ENCODE measurements at regions not wholly inside any gene's neighbourhood (a gene's known extent, or its start where the extent isn't known, plus 50 kb on each side); places are given as distances from the start of the nearest gene placed in this dataset.

DNA sequence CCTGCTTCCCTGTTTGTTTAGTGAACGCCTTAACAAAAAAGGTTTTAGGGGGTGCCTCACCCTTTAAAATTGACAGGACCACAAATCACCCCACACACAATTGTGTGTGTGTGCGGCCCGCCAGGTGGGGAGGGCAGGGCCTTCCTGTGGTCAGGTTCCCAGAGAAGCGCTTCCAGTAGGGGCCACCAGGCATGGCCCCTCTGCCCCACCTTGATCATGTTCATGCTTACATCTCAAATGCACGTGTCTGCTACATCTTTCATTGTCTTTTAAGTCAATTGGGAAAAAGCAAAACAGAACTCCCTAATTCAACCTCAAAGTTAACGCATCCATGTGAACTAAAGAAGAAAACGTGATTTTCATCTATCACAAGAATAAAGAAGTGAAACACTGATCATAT, 1335.3 kb downstream of the TBC1D22A start:
- no peak for DNase-seq (ENCODE audit: low read depth)

DNA sequence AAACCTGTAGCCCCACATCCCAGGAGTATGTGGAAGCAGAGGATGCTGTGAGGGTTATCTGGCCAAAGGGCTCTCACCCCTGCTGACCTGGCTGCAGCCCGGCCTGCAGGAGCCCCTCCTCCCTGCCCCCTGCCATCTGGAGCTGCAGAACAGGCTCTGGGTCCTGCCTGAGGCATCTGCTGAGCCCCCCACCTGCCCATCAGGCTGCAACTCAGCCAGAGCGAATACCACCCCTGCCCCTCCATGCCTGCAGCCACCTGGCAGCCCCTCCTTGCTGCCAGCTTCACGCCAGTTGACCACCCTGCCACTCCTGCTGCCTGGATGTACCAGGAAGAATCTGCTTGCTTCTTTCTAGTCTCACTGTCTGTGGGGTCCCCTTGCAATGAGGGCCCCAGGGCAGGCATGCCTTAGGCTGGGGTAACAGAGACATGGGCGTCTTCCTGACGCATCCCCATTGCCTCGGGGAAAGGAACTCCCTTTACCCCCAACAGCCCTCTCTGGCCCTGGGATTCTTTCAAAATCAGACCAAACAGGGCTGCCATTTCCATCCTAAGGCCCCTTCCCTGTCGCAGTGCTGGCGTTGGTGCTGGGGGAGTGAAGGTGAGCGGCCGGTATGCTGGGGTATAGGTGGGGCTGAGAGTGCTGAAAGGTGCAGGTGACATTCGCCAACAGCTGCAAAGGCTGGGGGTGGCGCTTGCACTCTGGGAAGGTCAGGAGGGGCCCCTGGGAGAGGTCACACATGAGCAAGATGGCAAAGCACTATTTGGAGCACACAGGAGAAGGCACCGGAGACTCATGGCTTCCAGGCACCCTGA, 1334.6 kb downstream of the TBC1D22A start:
- no peak for DNase-seq (ENCODE audit: low read depth)

DNA sequence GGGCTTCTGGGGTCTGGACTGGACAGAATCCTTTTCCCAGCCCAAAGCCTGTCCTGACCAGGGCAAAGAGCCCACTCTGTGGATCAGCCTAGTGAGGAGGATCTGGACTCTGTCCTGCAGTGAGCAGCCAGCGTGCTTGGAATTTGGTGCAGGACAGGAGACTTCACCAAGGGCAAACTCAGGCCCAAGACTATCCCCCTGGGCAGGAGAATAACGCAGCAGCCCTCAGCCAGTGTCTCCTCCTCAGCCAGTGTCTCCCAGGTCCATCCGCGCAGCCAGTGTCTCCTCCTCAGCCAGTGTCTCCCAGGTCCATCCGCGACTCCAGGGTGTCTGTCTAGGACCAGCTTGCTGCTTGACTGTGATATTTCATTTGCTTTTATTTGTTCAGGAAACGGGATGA, 1334.0 kb downstream of the TBC1D22A start:
- no peak for DNase-seq (ENCODE audit: low read depth)

DNA sequence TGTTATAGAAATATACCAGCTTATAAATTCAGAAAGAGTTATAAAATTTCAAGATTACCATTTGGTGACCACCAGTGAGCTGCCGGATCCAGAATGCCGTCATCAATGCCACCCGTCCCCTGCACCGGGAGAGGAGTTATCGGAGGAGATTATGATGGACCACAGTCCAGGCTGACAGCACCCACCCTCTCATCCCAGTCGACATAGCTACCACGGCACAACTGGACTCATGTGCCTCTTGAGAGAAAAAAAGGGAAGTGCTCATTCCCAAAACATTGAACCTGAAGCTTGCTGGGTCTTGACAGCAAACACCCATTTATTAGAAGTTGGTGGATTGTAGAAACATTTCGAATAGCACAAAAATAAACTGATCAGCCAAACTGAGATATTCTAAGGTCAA, 1331.5 kb downstream of the TBC1D22A start:
- DNase-seq (ENCODE audit: low read depth), result no peak

DNA sequence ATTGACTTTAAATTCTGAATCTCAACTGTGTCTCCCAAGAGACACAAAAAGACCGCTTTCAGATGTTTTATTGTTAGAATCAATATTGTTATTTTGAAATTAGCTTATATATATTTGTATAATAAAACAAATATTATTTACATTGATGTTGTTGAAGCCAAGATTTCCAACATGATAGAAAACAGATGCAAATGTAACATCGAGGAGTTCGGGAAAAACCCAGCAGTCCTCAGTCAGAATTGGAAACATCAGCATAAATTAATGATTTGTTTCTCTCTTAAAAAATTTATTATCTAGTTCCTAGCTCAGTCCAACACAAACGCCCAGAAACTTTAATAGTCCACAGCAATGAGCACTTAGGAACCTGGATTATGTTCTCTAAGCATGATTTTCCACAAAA, 1330.4 kb downstream of the TBC1D22A start:
- DNase-seq (ENCODE audit: low read depth), result no peak

DNA sequence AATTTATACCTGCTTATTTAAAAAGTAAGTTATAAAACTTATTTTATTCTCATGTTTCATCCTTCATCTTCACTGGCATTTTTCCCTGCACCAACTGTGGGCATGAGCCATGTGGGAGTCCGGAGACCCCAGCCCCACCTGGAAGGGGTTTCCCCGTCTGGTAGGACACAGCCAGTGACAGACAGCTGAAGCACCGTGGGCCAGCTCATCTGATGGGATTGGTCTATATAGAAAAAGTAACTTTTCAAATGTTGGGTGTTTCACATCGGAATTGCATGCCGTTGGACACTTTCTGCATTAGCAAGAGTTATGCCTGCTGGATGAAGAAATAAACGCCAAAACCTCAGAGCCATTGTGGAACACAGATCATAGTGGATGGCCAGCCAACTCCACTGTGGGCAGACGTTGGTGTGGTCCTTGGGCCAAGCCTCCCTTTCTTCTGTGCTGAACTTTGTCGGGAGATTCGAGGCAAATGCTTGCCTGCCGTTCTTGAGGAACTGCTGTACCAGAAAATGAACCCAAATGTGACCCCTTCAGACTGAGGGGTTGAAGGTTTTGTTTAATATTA, 1329.3 kb downstream of the TBC1D22A start:
- no peak for DNase-seq (ENCODE audit: low read depth)

DNA sequence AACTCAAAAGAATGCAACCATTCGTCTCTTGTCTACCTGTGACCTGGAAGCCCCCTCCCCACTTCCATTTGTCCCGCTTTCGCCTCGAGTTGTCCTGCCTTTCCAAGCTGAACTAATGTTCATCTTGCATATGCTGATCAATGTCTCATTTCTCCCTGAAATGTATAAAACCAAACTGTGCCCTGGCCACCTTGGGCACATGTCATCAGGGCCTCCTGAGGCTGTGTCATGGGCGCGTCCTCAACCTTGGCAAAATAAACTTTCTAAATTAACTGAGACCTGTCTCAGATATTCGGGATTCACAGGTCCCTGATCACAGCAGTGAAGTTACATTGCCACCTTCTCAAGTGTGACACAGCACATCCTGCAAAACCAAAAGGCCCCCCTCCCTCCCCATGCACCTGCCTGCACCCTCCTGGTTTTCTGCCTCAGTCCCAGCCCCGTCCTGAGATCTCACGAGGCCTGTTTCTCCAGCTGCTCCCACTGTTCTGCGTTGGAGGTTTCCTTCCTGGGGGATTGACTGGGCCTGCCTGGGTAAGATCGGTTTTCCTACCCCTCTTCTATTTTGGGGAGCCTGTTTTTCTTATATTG, 1328.7 kb downstream of the TBC1D22A start:
- DNase-seq (ENCODE audit: low read depth), result no peak

DNA sequence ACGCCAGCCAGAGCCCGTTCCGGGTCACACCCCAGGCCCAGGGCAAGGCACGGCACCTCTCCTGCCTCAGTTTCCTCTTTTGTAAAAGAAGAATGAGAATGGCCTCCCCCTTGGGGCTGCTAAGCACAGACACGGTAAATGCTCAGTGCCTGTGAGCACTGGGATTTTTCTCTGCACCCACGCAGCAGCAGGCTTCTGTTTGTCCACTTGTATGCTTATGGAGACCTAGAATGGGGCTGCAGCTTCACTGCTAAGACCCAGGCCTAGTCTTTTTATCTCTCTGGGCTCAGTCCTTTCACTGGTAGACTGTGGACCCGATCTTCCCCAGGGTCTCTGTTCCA, 1327.9 kb downstream of the TBC1D22A start:
- no peak for DNase-seq (ENCODE audit: low read depth)

DNA sequence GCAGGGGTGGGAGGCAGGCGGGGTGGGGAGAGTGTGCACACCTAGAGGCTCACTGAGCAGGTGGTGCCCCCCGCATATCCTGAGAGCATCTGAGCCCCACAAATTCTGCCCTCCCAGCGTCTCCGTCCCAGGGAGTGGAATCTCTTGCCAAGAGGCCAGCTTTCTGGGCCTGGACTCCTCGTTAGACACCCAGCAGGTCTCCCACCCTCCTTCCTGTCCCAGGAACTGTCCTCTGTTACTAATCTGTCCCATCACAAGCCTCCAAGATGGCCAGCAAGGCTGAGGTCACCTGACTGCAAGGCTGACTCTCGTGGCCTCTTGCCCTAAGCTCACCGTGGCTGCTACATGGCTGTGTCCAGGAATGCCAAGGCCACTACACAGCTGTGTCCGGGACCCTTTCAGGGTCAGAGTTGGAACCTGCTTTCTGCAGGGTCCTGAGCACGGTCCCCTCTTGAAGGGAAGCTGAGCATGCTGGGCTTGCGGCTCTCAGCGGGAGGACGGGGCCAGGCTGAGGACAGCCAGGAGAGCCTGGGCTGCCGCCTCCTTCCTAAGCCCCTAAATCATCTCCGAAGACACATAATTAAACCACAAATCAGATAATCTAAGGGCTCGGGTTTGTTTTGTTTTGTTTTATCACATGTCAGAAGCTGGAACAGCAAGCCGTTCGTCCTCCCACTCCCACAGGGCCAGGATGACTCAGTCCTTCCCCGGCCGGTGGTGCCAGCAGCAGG, 1327.3 kb downstream of the TBC1D22A start:
- DNase-seq (ENCODE audit: low read depth), result no peak

DNA sequence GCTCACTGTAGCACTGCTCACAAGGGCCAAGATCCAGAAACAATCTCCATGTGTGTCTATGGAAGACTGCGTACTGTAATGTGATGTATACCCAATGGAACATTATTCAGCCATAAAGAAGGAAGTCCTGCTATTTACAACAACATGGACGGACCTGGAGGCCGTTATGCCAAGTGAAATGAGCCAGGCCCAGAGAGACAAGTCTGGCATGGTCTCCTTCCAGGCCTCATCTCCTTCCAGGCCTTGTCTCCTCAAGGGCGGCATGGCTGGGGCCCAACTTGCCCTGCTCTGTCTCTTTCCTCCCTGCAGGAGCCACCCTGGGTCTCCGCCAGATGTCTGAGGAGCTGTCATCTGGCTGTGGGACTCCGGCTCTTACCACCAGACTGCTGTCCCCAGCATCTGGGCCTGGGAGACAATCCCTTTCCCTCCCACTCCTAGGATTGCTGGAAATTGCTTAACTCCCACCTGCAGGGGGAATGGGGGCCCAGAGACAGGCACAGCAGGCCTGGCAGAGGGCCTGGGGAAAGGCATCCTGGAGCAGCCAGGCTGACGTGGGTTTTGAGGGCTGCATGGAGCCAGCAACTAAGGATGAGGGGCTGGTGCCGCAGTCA, 1326.6 kb downstream of the TBC1D22A start:
- no peak for DNase-seq (ENCODE audit: low read depth)

DNA sequence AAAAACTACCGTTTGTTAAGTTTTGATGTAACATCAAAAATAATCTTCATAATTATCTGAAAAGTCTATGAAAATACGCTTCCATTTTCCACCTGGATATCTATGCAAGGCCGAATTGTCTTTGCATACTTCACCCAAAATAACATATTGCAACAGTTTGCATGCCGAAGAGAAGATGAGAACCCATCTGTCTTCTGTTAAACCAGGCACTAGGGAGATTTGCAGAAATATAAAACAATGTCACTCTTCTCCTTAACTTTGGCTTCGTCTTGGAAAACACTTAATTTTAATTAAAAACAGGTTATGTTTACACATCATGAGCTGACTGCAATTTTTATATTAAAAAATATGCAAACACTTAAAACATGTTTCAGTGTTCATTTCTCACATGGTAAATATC, 1325.8 kb downstream of the TBC1D22A start:
- DNase-seq (ENCODE audit: low read depth), result no peak

DNA sequence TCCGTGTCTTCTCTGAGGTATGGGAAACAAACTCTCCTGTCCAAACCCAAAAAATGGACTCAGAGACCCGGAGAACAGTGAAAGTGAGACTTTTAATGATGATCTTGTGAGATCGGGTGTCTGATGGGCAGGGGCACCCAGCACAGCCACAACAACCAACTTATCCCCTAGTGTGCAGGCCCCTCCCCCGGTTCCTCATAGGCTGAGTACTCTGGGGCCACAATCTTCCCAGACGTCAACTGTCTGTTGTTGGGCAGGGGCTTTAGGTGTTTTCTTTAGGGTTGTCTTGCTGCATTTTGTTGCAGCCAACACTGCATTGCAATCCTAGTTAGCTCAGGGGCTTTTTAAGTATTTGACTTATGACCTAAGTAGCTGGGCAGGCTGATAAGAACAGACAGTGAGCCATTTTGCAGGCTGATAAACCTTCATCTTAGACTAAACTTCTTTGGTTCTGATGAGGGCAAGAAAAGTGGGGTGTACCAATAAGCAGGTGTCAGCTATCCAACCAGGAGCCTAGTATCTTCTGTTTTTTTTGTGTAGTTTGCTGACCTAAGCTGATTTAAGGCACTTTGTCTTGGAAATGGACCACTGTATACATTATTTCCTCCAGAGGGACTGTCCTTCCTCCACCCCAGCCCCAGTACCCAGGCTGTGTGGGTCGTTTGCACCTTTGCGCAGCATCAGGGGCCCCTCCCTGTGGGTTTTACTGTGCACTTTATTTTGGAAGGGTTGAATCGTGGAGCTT, 1323.6 kb downstream of the TBC1D22A start:
- no peak for DNase-seq (ENCODE audit: low read depth)

DNA sequence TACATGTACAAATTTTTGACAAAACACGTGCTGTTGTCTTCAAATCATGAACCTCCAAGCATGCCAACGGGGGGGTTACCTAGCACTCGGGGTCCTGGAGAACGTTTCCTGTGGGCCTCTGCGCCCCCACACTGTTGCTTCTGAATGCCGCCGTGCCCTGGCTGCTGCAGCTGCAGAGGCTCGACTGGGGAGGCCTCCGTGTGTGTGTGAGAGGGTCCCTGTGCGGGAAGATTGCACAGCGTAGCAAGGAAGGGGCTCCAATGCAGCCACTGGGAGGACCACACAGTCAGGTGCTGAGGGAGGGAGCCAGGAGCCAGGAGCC, 1322.2 kb downstream of the TBC1D22A start:
- DNase-seq (ENCODE audit: low read depth), result no peak

DNA sequence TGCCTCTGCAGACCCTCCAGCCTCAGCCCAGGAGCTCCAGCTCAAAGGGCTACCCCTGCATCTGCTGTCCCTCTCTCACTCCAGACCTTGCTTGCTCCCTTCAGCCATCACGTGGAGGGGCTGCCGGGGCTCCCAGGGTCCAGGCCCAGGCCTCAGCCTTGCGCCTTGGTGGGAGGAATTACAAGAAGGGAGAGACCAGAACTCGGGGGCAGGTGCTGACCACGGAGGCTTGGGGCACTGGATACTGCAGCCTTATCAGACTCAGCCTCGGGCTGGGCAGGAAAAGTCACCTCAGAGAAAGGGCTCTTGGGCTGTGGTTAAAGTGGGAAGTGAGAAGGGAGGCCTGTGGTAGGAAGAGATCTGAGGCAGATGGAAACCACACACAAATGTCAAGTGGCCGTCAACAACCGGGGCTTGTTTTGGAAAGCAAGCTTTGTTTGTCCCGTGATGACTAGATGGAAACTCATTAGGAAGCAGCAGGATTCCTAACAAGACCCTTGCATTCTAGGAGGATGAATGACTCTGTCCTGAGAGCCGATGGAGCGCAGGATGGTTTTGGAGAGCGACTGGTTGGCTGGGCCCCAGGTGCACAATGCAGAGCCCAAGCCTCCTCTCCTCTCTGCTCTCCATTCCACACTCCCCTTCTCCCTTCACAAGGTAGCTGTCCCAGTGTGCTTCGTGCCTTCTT, 1321.7 kb downstream of the TBC1D22A start:
- no peak for DNase-seq (ENCODE audit: low read depth)

DNA sequence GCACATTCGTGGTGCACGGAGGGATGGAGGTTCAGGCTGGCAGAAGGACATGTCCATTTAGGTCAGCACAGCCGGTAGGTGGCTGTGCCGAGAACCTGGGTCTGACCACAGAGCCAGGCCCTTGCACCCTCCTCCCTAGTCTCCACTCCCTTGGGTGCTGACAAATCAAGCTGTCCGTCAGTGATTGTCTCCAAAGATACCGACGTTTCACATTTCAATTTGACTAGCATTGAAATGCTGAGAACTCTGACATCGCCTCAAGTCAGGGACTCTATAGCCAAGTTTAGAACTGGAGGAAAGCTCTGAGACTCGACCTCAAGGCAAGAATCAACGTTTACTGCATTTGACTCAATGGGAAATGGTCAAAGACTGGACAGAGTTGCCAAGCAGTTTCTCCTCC, 1321.1 kb downstream of the TBC1D22A start:
- no peak for DNase-seq (ENCODE audit: low read depth)

DNA sequence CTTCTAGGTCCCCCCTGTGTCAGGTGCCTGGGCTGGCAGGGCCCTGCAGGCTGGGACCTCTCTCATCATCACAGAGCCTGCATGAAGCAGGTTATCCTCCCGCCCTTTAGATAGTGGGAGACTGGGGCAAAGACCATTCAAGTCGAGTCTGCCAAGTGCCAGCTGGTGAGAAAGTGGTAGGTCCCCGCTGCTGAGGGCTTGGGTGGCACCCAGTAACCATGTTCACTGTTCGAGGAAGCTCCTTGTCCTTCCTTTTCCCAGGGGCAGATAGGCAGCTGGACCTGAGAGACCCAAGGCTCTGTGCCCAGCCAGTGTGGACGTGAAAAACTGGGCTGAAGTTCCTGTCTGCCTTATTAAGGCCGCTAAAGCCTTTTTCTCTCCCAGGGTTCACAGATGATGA, 1319.8 kb downstream of the TBC1D22A start:
- no peak for DNase-seq (ENCODE audit: low read depth)

DNA sequence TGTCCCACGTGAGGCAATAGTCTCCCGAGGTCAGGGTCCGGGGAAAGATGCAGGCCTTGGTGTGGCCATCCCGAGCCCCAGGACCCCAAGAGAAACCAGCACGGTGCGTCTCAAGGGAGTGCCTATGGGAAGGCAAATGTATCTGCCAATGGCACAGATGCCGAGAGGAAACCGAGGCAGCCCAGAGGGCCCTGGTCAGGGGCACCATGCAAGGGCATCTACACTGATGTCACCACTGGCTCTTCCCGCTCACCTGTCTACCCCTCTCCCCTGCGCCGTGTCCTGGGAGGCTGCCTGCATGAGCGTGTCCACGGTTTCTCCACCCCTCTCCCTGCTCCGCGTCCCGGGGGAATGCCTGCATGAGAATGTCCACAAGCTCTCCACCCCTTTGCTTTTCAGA, 1318.8 kb downstream of the TBC1D22A start:
- no peak for DNase-seq (ENCODE audit: low read depth)

DNA sequence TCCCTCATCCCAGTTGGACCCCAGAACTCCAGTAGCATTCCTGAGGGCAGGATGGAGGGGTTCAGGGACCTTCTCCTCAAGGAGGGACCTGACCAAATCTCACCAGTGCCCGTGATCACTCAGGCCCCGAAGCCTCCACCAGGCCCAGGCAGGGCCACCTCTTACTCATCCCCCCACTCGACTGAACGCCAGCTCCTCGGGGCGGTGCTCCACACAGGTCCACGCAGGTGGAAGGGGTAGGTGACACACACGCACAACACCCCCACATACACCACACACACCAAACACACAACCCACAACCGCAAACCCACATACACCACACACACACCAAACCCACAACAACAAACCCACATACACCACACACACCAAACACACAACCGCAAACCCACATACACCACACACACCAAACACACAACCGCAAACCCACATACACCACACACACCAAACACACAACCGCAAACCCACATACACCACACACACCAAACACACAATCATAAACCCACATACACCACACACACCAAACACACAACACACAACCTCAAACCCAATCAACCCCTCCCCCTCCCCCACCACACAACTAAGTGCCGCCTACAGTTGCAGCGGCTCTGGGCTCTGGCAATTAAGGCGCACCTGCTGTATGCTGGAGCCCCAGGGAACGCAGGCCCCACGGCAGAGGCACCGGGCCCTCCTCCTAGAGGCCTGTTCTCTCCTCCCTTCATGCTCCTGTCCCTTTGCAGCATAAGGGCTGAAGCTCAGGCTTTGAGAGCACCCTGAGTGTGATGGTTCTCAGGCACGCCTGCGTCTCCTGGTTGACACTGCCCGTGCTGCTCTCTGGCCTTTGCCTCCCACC, 1318.1 kb downstream of the TBC1D22A start:
- no peak for DNase-seq (ENCODE audit: low read depth)

DNA sequence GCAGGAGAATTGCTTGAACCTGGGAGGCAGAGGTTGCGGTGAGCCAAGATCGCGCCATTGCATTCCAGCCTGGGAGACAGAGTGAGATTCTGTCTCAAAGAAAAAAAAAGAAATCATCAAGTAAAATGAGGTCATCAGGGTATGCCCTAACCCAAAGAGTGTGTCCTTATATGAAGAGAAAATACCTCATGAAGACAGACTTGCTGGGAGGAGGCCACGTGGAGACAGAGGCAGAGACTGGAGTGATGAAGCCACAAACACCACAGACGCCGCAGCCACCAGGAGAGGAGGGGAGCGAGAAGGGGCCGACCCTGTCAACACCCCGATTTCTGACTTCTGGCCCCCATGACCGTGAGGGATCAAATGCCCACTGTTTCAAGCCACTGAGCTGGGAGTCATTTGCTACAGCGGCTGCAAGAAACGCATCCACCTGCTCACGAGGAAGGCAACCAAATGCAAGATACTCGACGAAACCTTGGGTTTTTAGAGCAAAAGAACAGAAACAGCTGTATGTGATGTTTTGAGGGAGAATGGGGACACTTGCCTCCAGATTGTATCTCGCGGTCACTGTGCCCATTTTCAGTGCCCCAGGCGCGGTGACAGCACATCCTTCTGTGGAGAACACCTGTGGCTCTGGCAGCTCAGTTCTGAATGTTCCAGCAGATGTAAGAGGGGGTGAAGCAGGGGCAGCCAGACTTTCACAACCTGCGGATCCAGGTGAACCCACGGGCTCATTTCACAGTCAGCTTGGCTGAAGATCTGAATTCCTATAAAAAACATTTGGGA, 1317.2 kb downstream of the TBC1D22A start:
- no peak for DNase-seq (ENCODE audit: low read depth)

DNA sequence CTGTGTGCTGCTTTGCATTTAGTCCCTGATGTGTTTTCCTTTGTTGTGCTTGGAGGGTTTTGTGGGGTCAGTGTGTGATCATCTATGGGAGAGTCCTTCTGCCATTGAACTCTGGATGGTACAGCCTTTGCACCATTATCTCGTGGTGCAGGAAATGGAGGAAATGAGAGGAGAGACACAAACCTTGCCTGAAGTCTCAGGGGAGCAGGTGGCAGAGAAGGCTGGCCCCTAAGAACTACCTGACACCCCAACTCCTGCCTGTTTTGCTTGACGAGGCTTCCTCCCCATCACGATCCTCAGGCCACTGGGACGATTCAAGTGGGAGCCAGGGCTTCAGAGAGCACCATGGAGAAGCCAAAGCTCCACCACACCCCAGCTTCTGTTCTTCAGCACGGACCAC, 1316.4 kb downstream of the TBC1D22A start:
- no peak for DNase-seq (ENCODE audit: low read depth)

Data from HS-5 (cell line).